NCI-H2196 (cell line): ENCODE measurements at regions not wholly inside any gene's neighbourhood (a gene's known extent, or its start where the extent isn't known, plus 50 kb on each side); places are given as distances from the start of the nearest gene placed in this dataset.
"Not testable (repeated sequence)": the region's sequence is repeated elsewhere in the genome, so short reads cannot be mapped to it uniquely, and the experiment has no call there.

ENCODE experiments used
- DNase-seq: peaks from one replicate; lab custom pipeline; 2025; ENCODE audit not compliant: unreplicated experiment; lab: John Stamatoyannopoulos, UW

DNA sequence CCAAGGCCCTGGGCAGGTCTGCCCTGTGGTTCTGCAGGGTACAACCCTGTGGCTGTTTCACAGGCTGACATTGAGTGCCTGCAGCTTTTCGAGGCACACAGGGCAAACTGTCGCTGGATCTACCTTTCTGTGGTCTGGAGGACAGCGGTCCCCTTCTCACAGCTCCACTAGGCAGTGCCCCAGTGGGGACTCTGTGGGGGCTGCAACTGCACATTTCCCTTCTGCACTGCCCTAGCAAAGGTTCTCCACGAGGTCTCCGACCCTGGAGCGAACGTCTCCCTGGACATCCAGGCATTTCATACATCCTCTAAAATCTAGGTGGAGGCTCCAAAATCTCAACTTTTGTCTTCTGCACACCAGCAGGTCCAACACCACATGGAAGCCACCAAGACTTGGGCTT, 1645.2 kb upstream of the CDH6 start:
- DNase-seq = no peak

- no peak for DNase-seq
Measured at GRCh38 chr5:29547236-29547865, 1646.1 kb upstream of the CDH6 start.

DNA sequence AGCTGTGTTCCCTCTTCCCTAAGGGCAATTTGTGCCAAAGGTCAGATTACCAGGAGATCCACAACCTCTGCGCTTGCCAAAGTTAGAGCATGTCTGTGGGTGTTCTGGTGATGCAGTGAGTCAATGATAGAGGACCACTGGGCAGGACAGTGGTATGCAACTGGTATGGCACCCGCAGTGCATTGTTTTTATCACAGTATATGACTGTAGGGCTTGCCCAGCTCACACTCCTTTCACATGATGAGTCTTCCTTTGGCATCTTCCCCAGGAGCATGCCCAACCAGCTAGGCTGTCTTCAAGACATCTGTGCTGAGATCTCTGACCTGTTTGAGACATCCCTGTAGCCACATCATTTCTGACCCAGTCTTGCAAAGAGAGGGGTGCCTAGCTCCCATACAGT, 1650.0 kb upstream of the CDH6 start:
- no peak for DNase-seq

DNA sequence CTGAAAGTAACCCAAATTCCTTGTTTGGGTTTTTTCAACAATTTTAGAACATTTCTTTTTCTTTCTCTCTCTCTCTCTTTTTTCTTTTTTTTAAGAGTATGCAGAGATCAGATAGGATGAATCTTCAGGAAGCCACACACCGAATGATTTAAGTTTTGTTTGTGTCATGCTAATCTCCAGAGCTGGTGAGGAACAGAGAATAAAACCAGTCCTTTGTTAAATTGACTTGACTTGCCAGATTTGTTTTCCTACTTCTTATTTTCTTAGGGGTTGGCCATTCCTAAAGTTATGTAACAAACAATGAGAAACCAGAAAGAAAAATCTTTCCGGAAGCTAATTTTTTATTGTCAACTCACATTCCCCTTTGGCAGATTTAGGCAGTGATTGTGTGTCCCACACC, 1669.3 kb upstream of the CDH6 start:
- DNase-seq = no peak

GRCh38 chr5:29518176-29518575, 1675.3 kb upstream of the CDH6 start:
- no peak for DNase-seq

- no peak for DNase-seq
Measured at GRCh38 chr5:29516224-29516623, 1677.3 kb upstream of the CDH6 start.

- no peak for DNase-seq
Measured at GRCh38 chr5:29508131-29508530, 1685.4 kb upstream of the CDH6 start.

DNA sequence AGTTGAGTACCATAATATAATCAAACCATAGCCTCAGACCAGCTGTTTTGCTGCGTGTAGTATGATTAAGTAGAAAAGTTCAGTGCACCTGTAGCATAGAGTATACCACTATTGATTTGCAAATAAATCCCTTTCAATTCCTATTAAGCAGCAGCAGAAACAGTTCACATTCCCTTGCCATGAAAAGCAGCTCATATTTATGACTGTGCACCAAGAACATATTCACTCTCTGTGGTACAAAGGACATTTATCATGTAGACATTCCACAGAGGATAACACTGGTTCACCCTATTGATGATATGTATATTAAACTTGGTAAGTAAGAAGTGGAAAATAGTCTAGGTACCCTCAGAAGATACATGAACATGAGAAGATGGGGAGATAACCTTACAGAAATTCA, 1689.1 kb upstream of the CDH6 start:
- no peak for DNase-seq

DNA sequence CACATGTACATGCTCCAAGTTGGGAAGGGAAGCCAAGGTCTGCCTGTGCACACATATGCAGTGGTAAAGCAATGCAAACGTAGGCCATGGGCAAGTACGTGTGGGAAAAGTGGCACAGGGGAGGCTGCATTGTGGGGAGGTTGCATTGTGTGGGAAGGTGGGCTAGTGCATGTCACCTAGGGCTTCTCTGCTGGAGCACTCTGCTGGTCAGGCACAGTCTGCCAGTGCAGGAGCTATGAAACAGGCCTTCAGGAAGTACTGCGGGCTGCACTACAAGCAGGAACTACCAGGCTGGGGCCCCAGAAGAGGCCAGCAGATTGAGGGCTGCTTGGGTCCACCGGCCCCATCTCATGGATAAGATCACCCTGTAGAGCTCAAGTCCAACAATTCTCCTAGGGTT, 1694.6 kb upstream of the CDH6 start:
- DNase-seq = no peak

DNA sequence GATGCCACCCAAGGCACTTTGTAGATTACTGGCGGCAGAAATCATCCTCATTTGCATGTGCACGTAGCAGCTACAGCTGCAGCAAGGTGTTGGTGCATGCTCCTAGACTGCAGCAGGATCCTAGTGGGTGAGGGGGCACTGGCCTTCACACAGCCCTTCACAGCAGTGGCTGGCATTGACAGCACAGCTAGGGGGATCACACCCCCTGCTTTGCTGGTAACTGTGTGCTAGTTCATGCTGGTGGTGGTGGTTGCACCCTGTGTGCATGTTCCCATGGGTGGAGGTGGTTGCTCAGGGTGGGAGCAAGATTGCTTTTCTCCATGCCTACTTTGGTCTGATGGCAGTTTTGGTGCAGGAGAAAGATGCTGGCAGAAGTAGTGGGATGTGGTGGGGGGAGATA, 1695.1 kb upstream of the CDH6 start:
- no peak for DNase-seq

GRCh38 chr5:29485333-29485732, 1708.2 kb upstream of the CDH6 start:
- DNase-seq = no peak

DNA sequence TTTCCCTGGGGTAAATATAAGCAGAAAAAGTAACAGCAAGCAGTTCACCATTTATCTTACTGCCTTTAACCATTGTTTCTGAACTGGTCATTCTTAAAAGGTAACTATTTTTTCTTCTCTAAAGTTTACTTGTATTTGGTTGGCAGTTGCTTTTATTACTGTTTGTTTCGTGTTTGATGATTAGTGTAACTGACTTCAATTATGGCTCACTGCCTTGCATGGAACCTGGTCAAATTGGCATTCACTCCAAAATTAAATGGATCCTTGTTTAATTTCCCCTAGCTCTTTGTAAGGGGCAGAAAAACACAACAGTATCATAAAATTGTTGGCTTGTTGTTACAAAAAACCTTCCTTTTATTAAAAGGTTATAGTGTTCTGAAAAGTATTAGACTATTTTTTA, 1723.9 kb upstream of the CDH6 start:
- DNase-seq = no peak

GRCh38 chr5:29462241-29462640, 1731.2 kb upstream of the CDH6 start:
- no peak for DNase-seq

- DNase-seq = no peak
Measured at GRCh38 chr5:29460971-29461559, 1732.4 kb upstream of the CDH6 start.

- not testable (repeated sequence) for DNase-seq
Measured at GRCh38 chr5:29451004-29451403, 1742.5 kb upstream of the CDH6 start.

- DNase-seq = no peak
Measured at GRCh38 chr5:29414681-29415080, 1778.8 kb upstream of the CDH6 start.

GRCh38 chr5:29412979-29413378, 1780.5 kb upstream of the CDH6 start:
- DNase-seq = no peak

GRCh38 chr5:29402270-29402669, 1791.2 kb upstream of the CDH6 start:
- no peak for DNase-seq

GRCh38 chr5:29389993-29390392, 1803.5 kb upstream of the CDH6 start:
- no peak for DNase-seq

DNA sequence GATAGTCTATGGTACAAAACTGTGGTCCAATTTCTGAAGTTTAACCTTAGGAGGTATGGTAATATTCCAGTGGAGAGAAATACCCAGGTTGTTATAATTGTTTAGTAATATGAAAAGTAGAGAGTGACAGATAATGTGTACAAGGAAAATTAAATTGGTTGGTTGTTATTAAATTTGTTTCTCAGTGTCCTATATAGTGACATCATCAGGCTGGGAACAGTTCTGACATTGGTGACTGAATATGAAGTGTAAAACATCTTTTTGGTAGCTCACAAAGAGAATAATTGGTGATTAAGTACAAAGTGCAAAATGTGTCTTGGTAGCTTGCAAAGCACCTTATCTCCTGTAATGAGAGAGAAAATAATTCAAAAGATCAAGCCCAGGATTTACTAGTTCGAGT, 1806.1 kb upstream of the CDH6 start:
- no peak for DNase-seq

DNA sequence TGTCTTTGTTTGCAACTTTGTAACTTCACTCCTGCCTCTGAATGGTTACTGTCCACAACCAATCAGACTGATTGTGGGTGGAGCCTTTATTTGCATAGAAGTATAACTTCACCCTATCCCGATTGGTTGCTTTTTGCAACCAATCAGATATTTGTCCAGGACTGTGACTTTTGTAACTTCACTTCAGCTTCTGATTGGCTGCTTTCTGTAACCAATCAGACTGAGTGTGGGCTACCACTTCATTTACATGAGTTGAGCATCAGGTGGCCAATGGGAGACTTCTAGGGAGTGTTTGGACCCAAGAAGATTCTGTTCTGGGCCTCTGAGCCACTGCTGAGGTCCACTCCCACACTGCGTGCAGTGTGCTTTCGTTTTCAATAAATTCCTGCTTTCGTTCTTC, 1810.7 kb upstream of the CDH6 start:
- DNase-seq = peak; percentile 56

DNA sequence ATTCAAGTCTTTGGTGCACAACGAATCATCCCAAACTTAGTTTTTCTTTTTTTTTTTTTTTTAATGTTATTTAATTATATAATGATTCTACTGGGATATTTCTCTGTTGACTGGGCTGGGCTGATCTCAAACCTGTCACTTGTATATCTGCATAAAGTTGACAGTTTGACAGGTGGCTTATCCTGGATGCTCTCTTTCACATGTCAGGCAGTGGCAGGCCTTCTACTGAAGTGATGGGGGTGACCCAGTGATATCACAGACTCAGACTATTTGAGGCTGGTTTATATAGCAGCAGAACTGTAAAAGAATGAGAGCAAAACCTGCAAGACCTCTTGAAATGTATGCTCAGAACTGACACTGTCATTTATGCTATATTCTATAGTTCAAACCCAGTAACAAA, 1813.5 kb upstream of the CDH6 start:
- DNase-seq = no peak

- DNase-seq = no peak
Measured at GRCh38 chr5:29379619-29380018, 1813.9 kb upstream of the CDH6 start.
